Fibroblast of lung (primary cell): ENCODE measurements at regions not wholly inside any gene's neighbourhood (a gene's known extent, or its start where the extent isn't known, plus 50 kb on each side); places are given as distances from the start of the nearest gene placed in this dataset.

Source experiments
- DNase-seq, 2 donors: peaks; one replicate each; pipeline versions ENCODE4 v3.0.0 to v3.0.0-alpha.2; 2010; ENCODE audit warnings: low read depth in 2 of 2
- H2AFZ ChIP-seq: 2 replicates; pipeline ENCODE4 v1.5.1; 2012; ENCODE audit warnings: low read length, control low read depth, inconsistent platforms
- H3K27ac ChIP-seq: 2 replicates; pipeline ENCODE4 v1.5.1; 2011; ENCODE audit warnings: low read length, control low read depth; ENCODE audit not compliant: insufficient read depth
- H3K27me3 ChIP-seq: 2 replicates; pipeline ENCODE4 v1.5.1; 2011; ENCODE audit warnings: mild to moderate bottlenecking, low read length; ENCODE audit not compliant: control insufficient read depth, insufficient read depth
- H3K36me3 ChIP-seq: 2 replicates; pipeline ENCODE4 v1.5.1; 2011; ENCODE audit warnings: low read length; ENCODE audit not compliant: control insufficient read depth, insufficient read depth
- H3K4me1 ChIP-seq: 2 replicates; pipeline ENCODE4 v1.5.1; 2011; ENCODE audit warnings: low read length; ENCODE audit not compliant: control insufficient read depth, insufficient read depth; ENCODE audit errors: extremely low read depth
- H3K4me2 ChIP-seq: 2 replicates; pipeline ENCODE4 v1.5.1; 2011; ENCODE audit warnings: low read length, control low read depth; ENCODE audit not compliant: insufficient read depth; ENCODE audit errors: extremely low read depth
- H3K4me3 ChIP-seq, 4 experiments: fragments of 200-600 bp in 1 of 4; sonication (generic) in 1 of 4; replicated peaks in 1 of 4; 2 replicates each; pipeline ENCODE4 v1.5.1; 2011 to 2016; ENCODE audit warnings: low read length in 4 of 4, low read depth in 3 of 4, mild to moderate bottlenecking in 3 of 4, control low read depth in 2 of 4, inconsistent platforms in 1 of 4, mixed read lengths in 1 of 4; ENCODE audit not compliant: insufficient read depth in 1 of 4; ENCODE audit errors: control extremely low read depth in 1 of 4
- H3K79me2 ChIP-seq: 2 replicates; pipeline ENCODE4 v1.5.1; 2012; ENCODE audit warnings: mild to moderate bottlenecking, low read length, inconsistent platforms; ENCODE audit not compliant: control insufficient read depth, insufficient read depth
- H3K9ac ChIP-seq: 2 replicates; pipeline ENCODE4 v1.5.1; 2011; ENCODE audit warnings: mild to moderate bottlenecking, low read length, control low read depth; ENCODE audit not compliant: insufficient read depth
- H3K9me3 ChIP-seq: 2 replicates; pipeline ENCODE4 v1.5.1; 2012; ENCODE audit warnings: low read depth, low read length; ENCODE audit not compliant: control insufficient read depth, insufficient read depth
- H4K20me1 ChIP-seq: 2 replicates; pipeline ENCODE4 v1.5.1; 2011; ENCODE audit warnings: low read length; ENCODE audit not compliant: control insufficient read depth, insufficient read depth; ENCODE audit errors: extremely low read depth
- CTCF ChIP-seq, 2 donors: IDR thresholded peaks in 1 of 2; conservative IDR thresholded peaks in 1 of 2; 1 replicate in 1 of 2; 2 replicates in 1 of 2; pipeline ENCODE4 v1.5.1; 2011 to 2012; ENCODE audit warnings: low read length in 2 of 2, control low read depth in 1 of 2, inconsistent platforms in 1 of 2, low read depth in 1 of 2, mild to moderate bottlenecking in 1 of 2
- EZH2 ChIP-seq: IDR thresholded peaks from 2 replicates; pipeline ENCODE4 v1.5.1; 2012; ENCODE audit warnings: low read length, control low read depth, mild to moderate bottlenecking; ENCODE audit errors: missing control alignments

GRCh38 chr5:118761814-118762213 is 226.5 kb downstream of the DTWD2 start:
- no peaks in the 10 kb centered on the region for H3K79me2 ChIP-seq
- no peak overlapping the region for H3K4me2 ChIP-seq
- H2AFZ ChIP-seq, result no peak overlapping the region
- no peak for DNase-seq
- H3K27me3 ChIP-seq, result no peaks in the 10 kb centered on the region
- no peaks in the 10 kb centered on the region for H3K4me1 ChIP-seq
- no peak overlapping the region for H3K9ac ChIP-seq
- H3K36me3 ChIP-seq, result no peaks in the 10 kb centered on the region
- H4K20me1 ChIP-seq, result no peaks in the 10 kb centered on the region
- H3K9me3 ChIP-seq, result no peaks in the 10 kb centered on the region
- H3K27ac ChIP-seq, result no peak overlapping the region
- no peak for TF ChIP-seq EZH2
- no peak for TF ChIP-seq CTCF (conservative IDR thresholded peaks at IDR 0.05 in 1 of 2, IDR thresholded peaks at IDR 0.05 in 1 of 2; ENCODE audit: low read depth in 1 of 2, low read length in 2 of 2)
- H3K4me3 ChIP-seq, result no peak overlapping the region

GRCh38 chr5:118752969-118753368 is 235.4 kb downstream of the DTWD2 start:
- DNase-seq, result no peak
- Histone ChIP-seq H3K27me3 (no peaks in the 10 kb centered on the region), H4K20me1 (no peaks in the 10 kb centered on the region), H3K9me3 (no peaks in the 10 kb centered on the region), H2AFZ (no peak overlapping the region), H3K4me2 (no peak overlapping the region), H3K4me1 (no peaks in the 10 kb centered on the region), H3K9ac (no peak overlapping the region), H3K27ac (no peak overlapping the region), H3K79me2 (no peaks in the 10 kb centered on the region), H3K36me3 (no peaks in the 10 kb centered on the region), H3K4me3 (no peak overlapping the region)
- TF ChIP-seq CTCF (conservative IDR thresholded peaks at IDR 0.05 in 1 of 2, IDR thresholded peaks at IDR 0.05 in 1 of 2; ENCODE audit: low read depth in 1 of 2, low read length in 2 of 2), result no peak
- no peak for TF ChIP-seq EZH2

- Histone ChIP-seq H3K27me3 (no peaks in the 10 kb centered on the region), H2AFZ (no peak overlapping the region), H3K36me3 (no peaks in the 10 kb centered on the region), H3K4me1 (no peaks in the 10 kb centered on the region), H3K9me3 (no peaks in the 10 kb centered on the region), H3K4me3 (no peak overlapping the region), H4K20me1 (no peaks in the 10 kb centered on the region), H3K79me2 (no peaks in the 10 kb centered on the region), H3K9ac (no peak overlapping the region), H3K4me2 (no peak overlapping the region), H3K27ac (no peak overlapping the region)
- DNase-seq, result no peak
- TF ChIP-seq CTCF (conservative IDR thresholded peaks at IDR 0.05 in 1 of 2, IDR thresholded peaks at IDR 0.05 in 1 of 2; ENCODE audit: low read depth in 1 of 2, low read length in 2 of 2) (no peak), EZH2 (no peak)
These were observed 252.0 kb downstream of the DTWD2 start for GRCh38 chr5:118736396-118736795.
